Type B pancreatic cell (in vitro differentiated cells): ENCODE measurements at regions not wholly inside any gene's neighbourhood (a gene's known extent, or its start where the extent isn't known, plus 50 kb on each side); places are given as distances from the start of the nearest gene placed in this dataset.

Experiments
- DNase-seq: peaks from one replicate; pipeline ENCODE4 v3.0.0; 2021; ENCODE audit warnings: mixed read lengths; ENCODE audit not compliant: unreplicated experiment; ENCODE audit errors: extremely low spot score
- H3K27ac Mint-ChIP-seq: 2 replicates; pipeline ENCODE4 v1.8.0; 2021; ENCODE audit warnings: mild to moderate bottlenecking, mixed read lengths
- H3K27me3 Mint-ChIP-seq: 2 replicates; pipeline ENCODE4 v1.8.0; 2021; ENCODE audit warnings: mixed read lengths
- H3K36me3 Mint-ChIP-seq: 2 replicates; pipeline ENCODE4 v1.8.0; 2021; ENCODE audit warnings: mixed read lengths
- H3K4me1 Mint-ChIP-seq: one replicate; pipeline ENCODE4 v1.8.0; 2021; ENCODE audit warnings: mixed read lengths; ENCODE audit not compliant: unreplicated experiment
- H3K4me3 Mint-ChIP-seq: 2 replicates; pipeline ENCODE4 v1.8.0; 2021; ENCODE audit warnings: mild to moderate bottlenecking, mixed read lengths
- H3K9me3 Mint-ChIP-seq: 2 replicates; pipeline ENCODE4 v1.8.0; 2021; ENCODE audit warnings: mixed read lengths
- CTCF ChIP-seq: fragments of 200-600 bp; sonication (generic); conservative IDR thresholded peaks from 2 replicates; pipeline ENCODE4 v1.5.0; 2021; ENCODE audit warnings: antibody characterized with exemption, mild to moderate bottlenecking

GRCh38 chrX:10797466-10797865 is 177.1 kb upstream of the MID1 start:
- H3K4me3 Mint-ChIP-seq: no peak overlapping the region
- no peak for TF ChIP-seq CTCF
- H3K27me3 Mint-ChIP-seq: no peaks in the 10 kb centered on the region
- peaks cover 7% of the 10 kb centered on the region for H3K4me1 Mint-ChIP-seq
- H3K9me3 Mint-ChIP-seq: no peaks in the 10 kb centered on the region
- no peaks in the 10 kb centered on the region for H3K36me3 Mint-ChIP-seq
- DNase-seq: no peak
- H3K27ac Mint-ChIP-seq: no peak overlapping the region

DNA sequence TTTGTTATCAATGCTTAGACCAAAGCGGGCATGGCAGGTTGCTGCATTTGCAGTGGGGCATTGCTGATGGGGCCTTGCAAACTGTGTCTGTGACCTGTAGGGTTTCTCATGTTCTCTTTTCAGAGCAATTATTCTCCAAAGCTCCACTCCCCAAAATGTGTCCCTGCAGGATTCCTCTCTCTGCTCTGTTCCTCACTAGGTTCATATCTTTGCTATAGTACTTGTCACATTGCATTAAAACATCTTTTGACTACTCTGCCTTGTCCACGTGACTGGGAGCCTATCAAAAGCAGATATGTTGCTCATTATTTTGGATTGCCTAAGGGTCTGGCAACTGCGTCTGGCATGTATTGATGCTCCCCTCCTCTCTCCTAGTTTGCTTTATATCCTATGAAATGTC is 177.7 kb upstream of the MID1 start:
- H3K9me3 Mint-ChIP-seq: no peaks in the 10 kb centered on the region

DNA sequence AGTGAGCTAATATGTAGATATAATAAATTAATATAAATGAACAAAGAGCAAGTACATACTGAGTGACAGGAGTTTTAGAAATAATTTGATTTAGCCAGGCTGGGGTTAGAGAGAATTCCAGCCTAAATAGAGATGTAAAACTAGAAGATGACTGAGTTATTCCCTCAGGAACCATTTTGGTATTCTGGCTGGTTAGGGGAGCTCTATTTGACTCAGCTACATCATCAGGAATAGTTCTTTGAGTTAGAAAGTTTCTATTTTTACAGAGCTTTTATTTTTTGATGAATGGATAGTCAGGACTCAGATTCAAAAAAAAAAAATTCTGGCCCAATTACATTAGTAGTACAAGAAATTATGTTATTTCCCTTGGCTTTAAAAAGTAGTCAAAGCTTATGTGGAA is 180.4 kb upstream of the MID1 start:
- H3K4me1 Mint-ChIP-seq: peaks cover 7% of the 10 kb centered on the region
- H3K36me3 Mint-ChIP-seq: no peaks in the 10 kb centered on the region
- no peaks in the 10 kb centered on the region for H3K27me3 Mint-ChIP-seq
- no peak for DNase-seq
- H3K9me3 Mint-ChIP-seq: no peaks in the 10 kb centered on the region
- no peak for TF ChIP-seq CTCF
- no peak overlapping the region for H3K27ac Mint-ChIP-seq
- H3K4me3 Mint-ChIP-seq: no peak overlapping the region

More for the DNA sequence above, 177.7 kb upstream of the MID1 start:
- Mint-ChIP-seq H3K36me3 (no peaks in the 10 kb centered on the region), H3K4me3 (no peak overlapping the region), H3K27me3 (no peaks in the 10 kb centered on the region), H3K27ac (no peak overlapping the region), H3K4me1 (peaks cover 7% of the 10 kb centered on the region)
- DNase-seq: no peak
- no peak for TF ChIP-seq CTCF

GRCh38 chrX:10811111-10811510 is 190.7 kb upstream of the MID1 start:
- Mint-ChIP-seq H3K4me3 (no peak overlapping the region), H3K27ac (no peak overlapping the region), H3K4me1 (no peaks in the 10 kb centered on the region), H3K9me3 (no peaks in the 10 kb centered on the region), H3K27me3 (no peaks in the 10 kb centered on the region), H3K36me3 (peaks cover 3% of the 10 kb centered on the region)
- DNase-seq: no peak
- no peak for TF ChIP-seq CTCF

- no peak for TF ChIP-seq CTCF
- Mint-ChIP-seq H3K4me1 (no peaks in the 10 kb centered on the region), H3K27me3 (no peaks in the 10 kb centered on the region), H3K36me3 (no peaks in the 10 kb centered on the region), H3K9me3 (no peaks in the 10 kb centered on the region), H3K4me3 (no peak overlapping the region), H3K27ac (no peak overlapping the region)
- DNase-seq: no peak
Observed at GRCh38 chrX:10813761-10814160, 193.4 kb upstream of the MID1 start.

DNA sequence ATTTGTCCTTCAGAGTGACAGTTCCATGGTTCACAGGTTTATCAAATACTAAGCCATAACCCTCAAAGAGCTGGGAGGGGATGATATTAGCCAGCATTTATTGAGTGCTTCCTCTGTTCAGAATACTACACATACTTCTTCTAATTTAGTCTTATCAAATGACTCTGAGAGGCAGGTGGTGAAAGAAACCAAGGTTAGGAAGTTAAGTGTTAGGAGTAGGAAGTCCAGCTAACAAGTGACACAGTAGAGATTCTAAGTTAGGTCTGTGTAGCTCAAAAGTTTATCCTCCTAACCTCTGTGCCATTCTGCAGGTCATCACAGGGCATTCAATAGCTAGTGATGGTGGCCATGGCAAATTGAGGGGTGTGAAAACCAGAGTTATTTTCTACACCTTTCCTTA is 198.3 kb upstream of the MID1 start:
- H3K27ac Mint-ChIP-seq: no peak overlapping the region
- no peak overlapping the region for H3K4me3 Mint-ChIP-seq
- H3K27me3 Mint-ChIP-seq: no peaks in the 10 kb centered on the region
- H3K4me1 Mint-ChIP-seq: no peaks in the 10 kb centered on the region
- DNase-seq: no peak
- TF ChIP-seq CTCF: no peak
- no peaks in the 10 kb centered on the region for H3K9me3 Mint-ChIP-seq
- no peaks in the 10 kb centered on the region for H3K36me3 Mint-ChIP-seq
